ENCODE measurements at regions not wholly inside any gene's neighbourhood (a gene's known extent, or its start where the extent isn't known, plus 50 kb on each side); places are given as distances from the start of the nearest gene placed in this dataset.

- TF ChIP-seq FOXA1 (IDR thresholded peaks at IDR 0.05) (no peak), RAD21 (IDR thresholded peaks at IDR 0.05) (no peak), MAX (IDR thresholded peaks at IDR 0.05) (no peak), GABPA (IDR thresholded peaks at IDR 0.05 in 1 of 2, conservative IDR thresholded peaks at IDR 0.05 in 1 of 2) (no peak), NR2F2 (IDR thresholded peaks at IDR 0.05) (no peak), JUND (IDR thresholded peaks at IDR 0.05) (no peak), TAF1 (conservative IDR thresholded peaks at IDR 0.05) (no peak)
- TF ChIP-seq, protein P1, sequence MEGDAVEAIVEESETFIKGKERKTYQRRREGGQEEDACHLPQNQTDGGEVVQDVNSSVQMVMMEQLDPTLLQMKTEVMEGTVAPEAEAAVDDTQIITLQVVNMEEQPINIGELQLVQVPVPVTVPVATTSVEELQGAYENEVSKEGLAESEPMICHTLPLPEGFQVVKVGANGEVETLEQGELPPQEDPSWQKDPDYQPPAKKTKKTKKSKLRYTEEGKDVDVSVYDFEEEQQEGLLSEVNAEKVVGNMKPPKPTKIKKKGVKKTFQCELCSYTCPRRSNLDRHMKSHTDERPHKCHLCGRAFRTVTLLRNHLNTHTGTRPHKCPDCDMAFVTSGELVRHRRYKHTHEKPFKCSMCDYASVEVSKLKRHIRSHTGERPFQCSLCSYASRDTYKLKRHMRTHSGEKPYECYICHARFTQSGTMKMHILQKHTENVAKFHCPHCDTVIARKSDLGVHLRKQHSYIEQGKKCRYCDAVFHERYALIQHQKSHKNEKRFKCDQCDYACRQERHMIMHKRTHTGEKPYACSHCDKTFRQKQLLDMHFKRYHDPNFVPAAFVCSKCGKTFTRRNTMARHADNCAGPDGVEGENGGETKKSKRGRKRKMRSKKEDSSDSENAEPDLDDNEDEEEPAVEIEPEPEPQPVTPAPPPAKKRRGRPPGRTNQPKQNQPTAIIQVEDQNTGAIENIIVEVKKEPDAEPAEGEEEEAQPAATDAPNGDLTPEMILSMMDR (IDR thresholded peaks at IDR 0.05; ENCODE audit: low read depth, low read length, missing input control), result no peak
- TF ChIP-seq, protein P2, sequence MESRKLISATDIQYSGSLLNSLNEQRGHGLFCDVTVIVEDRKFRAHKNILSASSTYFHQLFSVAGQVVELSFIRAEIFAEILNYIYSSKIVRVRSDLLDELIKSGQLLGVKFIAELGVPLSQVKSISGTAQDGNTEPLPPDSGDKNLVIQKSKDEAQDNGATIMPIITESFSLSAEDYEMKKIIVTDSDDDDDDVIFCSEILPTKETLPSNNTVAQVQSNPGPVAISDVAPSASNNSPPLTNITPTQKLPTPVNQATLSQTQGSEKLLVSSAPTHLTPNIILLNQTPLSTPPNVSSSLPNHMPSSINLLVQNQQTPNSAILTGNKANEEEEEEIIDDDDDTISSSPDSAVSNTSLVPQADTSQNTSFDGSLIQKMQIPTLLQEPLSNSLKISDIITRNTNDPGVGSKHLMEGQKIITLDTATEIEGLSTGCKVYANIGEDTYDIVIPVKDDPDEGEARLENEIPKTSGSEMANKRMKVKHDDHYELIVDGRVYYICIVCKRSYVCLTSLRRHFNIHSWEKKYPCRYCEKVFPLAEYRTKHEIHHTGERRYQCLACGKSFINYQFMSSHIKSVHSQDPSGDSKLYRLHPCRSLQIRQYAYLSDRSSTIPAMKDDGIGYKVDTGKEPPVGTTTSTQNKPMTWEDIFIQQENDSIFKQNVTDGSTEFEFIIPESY (IDR thresholded peaks at IDR 0.05), result no peak
- TF ChIP-seq, protein P3, sequence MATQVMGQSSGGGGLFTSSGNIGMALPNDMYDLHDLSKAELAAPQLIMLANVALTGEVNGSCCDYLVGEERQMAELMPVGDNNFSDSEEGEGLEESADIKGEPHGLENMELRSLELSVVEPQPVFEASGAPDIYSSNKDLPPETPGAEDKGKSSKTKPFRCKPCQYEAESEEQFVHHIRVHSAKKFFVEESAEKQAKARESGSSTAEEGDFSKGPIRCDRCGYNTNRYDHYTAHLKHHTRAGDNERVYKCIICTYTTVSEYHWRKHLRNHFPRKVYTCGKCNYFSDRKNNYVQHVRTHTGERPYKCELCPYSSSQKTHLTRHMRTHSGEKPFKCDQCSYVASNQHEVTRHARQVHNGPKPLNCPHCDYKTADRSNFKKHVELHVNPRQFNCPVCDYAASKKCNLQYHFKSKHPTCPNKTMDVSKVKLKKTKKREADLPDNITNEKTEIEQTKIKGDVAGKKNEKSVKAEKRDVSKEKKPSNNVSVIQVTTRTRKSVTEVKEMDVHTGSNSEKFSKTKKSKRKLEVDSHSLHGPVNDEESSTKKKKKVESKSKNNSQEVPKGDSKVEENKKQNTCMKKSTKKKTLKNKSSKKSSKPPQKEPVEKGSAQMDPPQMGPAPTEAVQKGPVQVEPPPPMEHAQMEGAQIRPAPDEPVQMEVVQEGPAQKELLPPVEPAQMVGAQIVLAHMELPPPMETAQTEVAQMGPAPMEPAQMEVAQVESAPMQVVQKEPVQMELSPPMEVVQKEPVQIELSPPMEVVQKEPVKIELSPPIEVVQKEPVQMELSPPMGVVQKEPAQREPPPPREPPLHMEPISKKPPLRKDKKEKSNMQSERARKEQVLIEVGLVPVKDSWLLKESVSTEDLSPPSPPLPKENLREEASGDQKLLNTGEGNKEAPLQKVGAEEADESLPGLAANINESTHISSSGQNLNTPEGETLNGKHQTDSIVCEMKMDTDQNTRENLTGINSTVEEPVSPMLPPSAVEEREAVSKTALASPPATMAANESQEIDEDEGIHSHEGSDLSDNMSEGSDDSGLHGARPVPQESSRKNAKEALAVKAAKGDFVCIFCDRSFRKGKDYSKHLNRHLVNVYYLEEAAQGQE (IDR thresholded peaks at IDR 0.05), result no peak
Observed at GRCh38 chr10:110410329-110411046, 87.2 kb upstream of the DUSP5 start.

Measured in liver (tissue), 3 donors.